Transverse colon (tissue), 4 donors: ENCODE measurements at regions not wholly inside any gene's neighbourhood (a gene's known extent, or its start where the extent isn't known, plus 50 kb on each side); places are given as distances from the start of the nearest gene placed in this dataset.

Experiments
- DNase-seq: peaks from one replicate; pipeline ENCODE4 v3.0.0-alpha.2; 2019
- H3K27ac ChIP-seq, 4 donors: fragments of 200-600 bp; sonication (generic); 2 replicates each; pipeline ENCODE4 v1.5.1; 2016 to 2018; ENCODE audit warnings: inconsistent platforms in 4 of 4
- H3K27me3 ChIP-seq: fragments of 200-600 bp; sonication (generic); 2 replicates; pipeline ENCODE4 v1.5.1; 2017; ENCODE audit warnings: inconsistent platforms
- H3K36me3 ChIP-seq, 4 donors: fragments of 200-600 bp; sonication (generic); 2 replicates each; pipeline ENCODE4 v1.5.1; 2017 to 2019; ENCODE audit warnings: inconsistent platforms in 4 of 4
- H3K4me1 ChIP-seq, 4 donors: fragments of 200-600 bp; sonication (generic); 2 replicates each; pipeline ENCODE4 v1.5.1; 2017 to 2020; ENCODE audit warnings: inconsistent platforms in 4 of 4
- H3K4me3 ChIP-seq, 4 donors: fragments of 200-600 bp; sonication (generic); 1 replicate in 1 of 4; 2 replicates in 3 of 4; pipeline versions ENCODE4 v1.5.1 to v1.6.1; 2017 to 2019; ENCODE audit warnings: inconsistent platforms in 4 of 4
- H3K9me3 ChIP-seq, 2 donors: fragments of 200-600 bp; sonication (generic); 2 replicates each; pipeline ENCODE4 v1.5.1; 2017 to 2019; ENCODE audit warnings: inconsistent platforms in 2 of 2
- EP300 ChIP-seq: sonication (generic); formaldehyde crosslinking; IDR thresholded peaks from one replicate; pipeline ENCODE4 v1.6.1; 2017; ENCODE audit warnings: antibody characterized with exemption, low read depth
- POLR2A ChIP-seq: fragments of 450-650 bp; IDR thresholded peaks from one replicate; pipeline ENCODE4 v1.6.1; 2016; ENCODE audit warnings: antibody characterized with exemption, mild to moderate bottlenecking, moderate library complexity
- POLR2AphosphoS5 ChIP-seq, 3 donors: sonication (generic); formaldehyde crosslinking; IDR thresholded peaks; one replicate each; pipeline ENCODE4 v1.6.1; 2016; ENCODE audit warnings: antibody characterized with exemption in 3 of 3
- whole genome bisulfite sequencing, 2 donors: methylation state at CpG; one replicate each; pipeline ENCODE4 v1.1.5; 2018; ENCODE audit warnings: low coverage in 1 of 2; 5-methylcytosine and 5-hydroxymethylcytosine counted together
- in situ Hi-C, 4 donors: fragments of 200-750 bp; cut with MboI; loops; one replicate each; pipeline versions ENCODE4 v1.15.0 to v1.15.1; 2017; ENCODE audit warnings: low sequenced_read_pairs in 3 of 4, low pct_ligation_motif_present in 1 of 4, low pct_unique_long_range_greater_than_20kb in 1 of 4
- intact Hi-C: fragments of 100-400 bp; cut with DNase I; formaldehyde crosslinking; loops from one replicate; pipeline ENCODE4 v1.15.1; 2023; ENCODE audit warnings: low total_unique reads
- TF ChIP-seq, protein P1 (sequence below), 5 experiments: fragments of 200-600 bp in 3 of 5; fragments of 450-650 bp in 2 of 5; sonication (generic) in 3 of 5; IDR thresholded peaks; 1 replicate in 2 of 5; 2 replicates in 3 of 5; pipeline ENCODE4 v1.5.1; 2016 to 2017; ENCODE audit warnings: antibody characterized with exemption in 5 of 5, inconsistent platforms in 3 of 5, mild to moderate bottlenecking in 2 of 5, moderate library complexity in 1 of 5

- Histone ChIP-seq H3K36me3 (no peaks in the 10 kb centered on the region), H3K27ac (no peak overlapping the region), H3K9me3 (no peaks in the 10 kb centered on the region), H3K27me3 (no peaks in the 10 kb centered on the region), H3K4me1 (no peaks in the 10 kb centered on the region), H3K4me3 (no peak overlapping the region)
- no peak for TF ChIP-seq EP300
- TF ChIP-seq POLR2AphosphoS5 (IDR thresholded peaks at IDR 0.05): no peak
- TF ChIP-seq, protein P1, sequence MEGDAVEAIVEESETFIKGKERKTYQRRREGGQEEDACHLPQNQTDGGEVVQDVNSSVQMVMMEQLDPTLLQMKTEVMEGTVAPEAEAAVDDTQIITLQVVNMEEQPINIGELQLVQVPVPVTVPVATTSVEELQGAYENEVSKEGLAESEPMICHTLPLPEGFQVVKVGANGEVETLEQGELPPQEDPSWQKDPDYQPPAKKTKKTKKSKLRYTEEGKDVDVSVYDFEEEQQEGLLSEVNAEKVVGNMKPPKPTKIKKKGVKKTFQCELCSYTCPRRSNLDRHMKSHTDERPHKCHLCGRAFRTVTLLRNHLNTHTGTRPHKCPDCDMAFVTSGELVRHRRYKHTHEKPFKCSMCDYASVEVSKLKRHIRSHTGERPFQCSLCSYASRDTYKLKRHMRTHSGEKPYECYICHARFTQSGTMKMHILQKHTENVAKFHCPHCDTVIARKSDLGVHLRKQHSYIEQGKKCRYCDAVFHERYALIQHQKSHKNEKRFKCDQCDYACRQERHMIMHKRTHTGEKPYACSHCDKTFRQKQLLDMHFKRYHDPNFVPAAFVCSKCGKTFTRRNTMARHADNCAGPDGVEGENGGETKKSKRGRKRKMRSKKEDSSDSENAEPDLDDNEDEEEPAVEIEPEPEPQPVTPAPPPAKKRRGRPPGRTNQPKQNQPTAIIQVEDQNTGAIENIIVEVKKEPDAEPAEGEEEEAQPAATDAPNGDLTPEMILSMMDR (IDR thresholded peaks at IDR 0.05): no peak
- TF ChIP-seq POLR2A: no peak
- intact Hi-C loops: no loop called here
- WGBS, 2 donors: 14 to 23% methylated on average over 1 to 2 of the region's 2 CpGs
- no peak for DNase-seq
- in situ Hi-C loops: no loop called here
These were observed 798.5 kb upstream of the EPHA7 start for GRCh38 chr6:94217836-94218235.

DNA sequence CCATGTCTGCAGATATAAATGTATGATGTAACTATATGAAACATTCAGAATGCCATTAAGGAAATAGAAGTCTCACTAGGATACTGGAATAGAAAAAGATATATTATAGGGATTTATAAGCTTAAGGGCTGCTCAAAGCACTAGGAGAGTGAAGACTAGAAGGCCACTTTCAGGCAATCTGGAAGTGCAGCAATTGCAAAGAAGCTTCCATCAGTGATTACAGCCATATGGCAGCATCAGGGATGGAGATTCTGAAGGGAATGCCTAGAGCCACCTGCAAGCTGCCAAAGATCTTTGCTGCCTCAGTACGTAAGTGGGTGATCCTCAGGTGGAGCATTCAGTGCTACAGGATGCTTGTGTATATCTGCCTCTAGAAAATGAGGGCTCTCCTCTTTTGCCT lies 796.2 kb upstream of the EPHA7 start:
- intact Hi-C loops (no loop called here), in situ Hi-C loops (no loop called here)
- Histone ChIP-seq H3K4me3 (no peak overlapping the region), H3K27me3 (no peaks in the 10 kb centered on the region), H3K4me1 (no peaks in the 10 kb centered on the region), H3K27ac (no peak overlapping the region), H3K9me3 (no peaks in the 10 kb centered on the region), H3K36me3 (no peaks in the 10 kb centered on the region)
- no peak for DNase-seq
- WGBS, 2 donors: 63% methylated on average over 1 of the region's 1 CpG; no CpG with 5 or more reads in 1 of the 2 donors
- TF ChIP-seq, protein P1 (IDR thresholded peaks at IDR 0.05): no peak
- TF ChIP-seq POLR2A (no peak), POLR2AphosphoS5 (IDR thresholded peaks at IDR 0.05) (no peak), EP300 (no peak)

DNA sequence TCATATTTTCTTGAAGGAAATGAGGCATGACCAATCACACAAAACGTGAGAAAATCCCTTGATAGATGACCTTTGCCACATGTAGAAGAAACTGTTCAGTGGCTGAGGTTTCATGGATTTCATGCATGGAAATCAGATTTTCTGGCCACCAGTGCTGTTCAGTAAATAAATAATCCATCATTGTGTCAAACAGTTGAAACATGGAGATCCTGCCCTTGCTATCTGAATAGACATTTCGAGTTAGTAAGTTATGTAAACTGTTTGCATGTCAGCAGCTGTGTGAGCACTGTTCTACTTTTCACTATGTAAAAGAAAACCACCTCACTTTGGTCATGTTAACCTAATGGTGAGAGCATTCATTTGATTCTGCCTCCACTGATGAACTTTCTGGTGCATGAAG lies 793.9 kb upstream of the EPHA7 start:
- 27 to 29% methylated on average over 1 to 2 of the region's 2 CpGs for WGBS, 2 donors
- H3K27me3 ChIP-seq: no peaks in the 10 kb centered on the region
- no peak overlapping the region for H3K4me3 ChIP-seq
- no peaks in the 10 kb centered on the region for H3K36me3 ChIP-seq
- TF ChIP-seq POLR2A: no peak
- TF ChIP-seq EP300: no peak
- TF ChIP-seq, protein P1 (IDR thresholded peaks at IDR 0.05): no peak
- TF ChIP-seq POLR2AphosphoS5 (IDR thresholded peaks at IDR 0.05): no peak
- H3K27ac ChIP-seq: no peak overlapping the region
- intact Hi-C loops (no loop called here), in situ Hi-C loops (no loop called here)
- no peaks in the 10 kb centered on the region for H3K9me3 ChIP-seq
- DNase-seq: no peak
- no peaks in the 10 kb centered on the region for H3K4me1 ChIP-seq

DNA sequence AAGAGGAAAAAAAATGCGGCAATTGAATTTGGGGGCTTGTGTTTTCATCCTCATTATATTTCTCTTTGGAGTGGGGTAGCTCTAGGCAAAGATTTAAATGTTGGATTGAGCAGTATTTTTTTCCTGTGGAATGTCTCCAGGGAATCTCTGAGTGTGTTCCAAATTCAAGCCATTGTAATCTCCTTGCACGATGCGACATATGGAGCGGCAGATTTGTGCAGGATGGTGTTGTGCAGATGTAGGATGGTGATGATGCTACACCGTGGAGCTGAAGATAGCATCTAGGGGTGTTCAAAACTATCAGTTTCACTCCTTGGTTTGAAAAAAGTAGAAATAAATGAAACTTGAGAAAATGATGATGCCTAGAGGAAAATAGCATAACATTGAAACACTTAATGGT lies 777.5 kb upstream of the EPHA7 start:
- in situ Hi-C loops (no loop called here), intact Hi-C loops (no loop called here)
- 89 to 90% methylated on average over 3 to 5 of the region's 5 CpGs for WGBS, 2 donors

More for the DNA sequence above, 777.5 kb upstream of the EPHA7 start:
- TF ChIP-seq POLR2AphosphoS5 (IDR thresholded peaks at IDR 0.05) (no peak), POLR2A (no peak), EP300 (no peak)
- TF ChIP-seq, protein P1 (IDR thresholded peaks at IDR 0.05): no peak
- Histone ChIP-seq H3K27me3 (no peaks in the 10 kb centered on the region), H3K9me3 (no peaks in the 10 kb centered on the region), H3K4me1 (no peaks in the 10 kb centered on the region), H3K27ac (no peak overlapping the region), H3K4me3 (no peak overlapping the region), H3K36me3 (no peaks in the 10 kb centered on the region)
- DNase-seq: no peak
